ENCODE measurements at regions not wholly inside any gene's neighbourhood (a gene's known extent, or its start where the extent isn't known, plus 50 kb on each side); places are given as distances from the start of the nearest gene placed in this dataset.
"Not testable (repeated sequence)": the region's sequence is repeated elsewhere in the genome, so short reads cannot be mapped to it uniquely, and the experiment has no call there.

- ATAC-seq: not testable (repeated sequence)
These were observed 442.6 kb downstream of the TMEM121 start for GRCh38 chr14:105969026-105969425.

GRCh38 chr14:105970821-105971220, 444.4 kb downstream of the TMEM121 start:
- not testable (repeated sequence) for ATAC-seq

- no peak for TF ChIP-seq GLIS3 (CRISPR knock-in tag; IDR thresholded peaks at IDR 0.05)
- no peak for TF ChIP-seq RARB (CRISPR knock-in tag; IDR thresholded peaks at IDR 0.05)
- no peak for TF ChIP-seq ZNF70 (CRISPR knock-in tag; IDR thresholded peaks at IDR 0.05)
- TF ChIP-seq TOX (CRISPR knock-in tag; IDR thresholded peaks at IDR 0.05; ENCODE audit: borderline replicate concordance): no peak
- no peak for TF ChIP-seq ISL1 (CRISPR knock-in tag; IDR thresholded peaks at IDR 0.05)
- no peak for TF ChIP-seq SNAI2 (CRISPR knock-in tag; IDR thresholded peaks at IDR 0.05)
- no peak for TF ChIP-seq ZNF8 (CRISPR knock-in tag; IDR thresholded peaks at IDR 0.05)
- no peak for TF ChIP-seq CREB5 (CRISPR knock-in tag; IDR thresholded peaks at IDR 0.05; ENCODE audit: low read depth)
- TF ChIP-seq ZFP30 (CRISPR knock-in tag; IDR thresholded peaks at IDR 0.05): no peak
- no peak for TF ChIP-seq CSRNP3 (CRISPR knock-in tag; IDR thresholded peaks at IDR 0.05)
- no peak for TF ChIP-seq TSHZ2 (CRISPR knock-in tag; IDR thresholded peaks at IDR 0.05)
- no peak for TF ChIP-seq ESRRG (CRISPR knock-in tag; IDR thresholded peaks at IDR 0.05)
- TF ChIP-seq PATZ1 (CRISPR knock-in tag; IDR thresholded peaks at IDR 0.05; ENCODE audit: borderline replicate concordance): no peak
- ATAC-seq: no peak
These were observed 445.5 kb downstream of the TMEM121 start for GRCh38 chr14:105971593-105972500.

- ATAC-seq: peak; percentile 49
- TF ChIP-seq ZNF565 (CRISPR knock-in tag; conservative IDR thresholded peaks at IDR 0.05; ENCODE audit: low read depth): no peak
- no peak for TF ChIP-seq ZFP3 (CRISPR knock-in tag; IDR thresholded peaks at IDR 0.05)
- TF ChIP-seq RARB (CRISPR knock-in tag; IDR thresholded peaks at IDR 0.05): no peak
- no peak for TF ChIP-seq ZNF8 (CRISPR knock-in tag; IDR thresholded peaks at IDR 0.05)
- no peak for TF ChIP-seq ARNTL (CRISPR knock-in tag; IDR thresholded peaks at IDR 0.05; ENCODE audit: borderline replicate concordance, low read depth)
- no peak for TF ChIP-seq ZFP30 (CRISPR knock-in tag; IDR thresholded peaks at IDR 0.05)
- no peak for TF ChIP-seq ZC3H10 (CRISPR knock-in tag; IDR thresholded peaks at IDR 0.05)
- TF ChIP-seq TOX (CRISPR knock-in tag; IDR thresholded peaks at IDR 0.05; ENCODE audit: borderline replicate concordance): no peak
- TF ChIP-seq OSR1 (CRISPR knock-in tag; IDR thresholded peaks at IDR 0.05): no peak
- no peak for TF ChIP-seq SNAI2 (CRISPR knock-in tag; IDR thresholded peaks at IDR 0.05)
- no peak for TF ChIP-seq PPARA (CRISPR knock-in tag; IDR thresholded peaks at IDR 0.05; ENCODE audit: borderline replicate concordance)
- no peak for TF ChIP-seq TCF4 (CRISPR knock-in tag; IDR thresholded peaks at IDR 0.05; ENCODE audit: borderline replicate concordance)
- no peak for TF ChIP-seq BACH2 (CRISPR knock-in tag; IDR thresholded peaks at IDR 0.05; ENCODE audit: borderline replicate concordance)
- no peak for TF ChIP-seq ISL1 (CRISPR knock-in tag; IDR thresholded peaks at IDR 0.05)
- TF ChIP-seq ZNF70 (CRISPR knock-in tag; IDR thresholded peaks at IDR 0.05): no peak
- TF ChIP-seq CSRNP3 (CRISPR knock-in tag; IDR thresholded peaks at IDR 0.05): no peak
- TF ChIP-seq GLIS3 (CRISPR knock-in tag; IDR thresholded peaks at IDR 0.05): no peak
These were observed 448.5 kb downstream of the TMEM121 start for GRCh38 chr14:105974902-105975301.
